Renal cortex interstitium (tissue), 11 donors: ENCODE measurements at regions not wholly inside any gene's neighbourhood (a gene's known extent, or its start where the extent isn't known, plus 50 kb on each side); places are given as distances from the start of the nearest gene placed in this dataset.
A peak's percentile ranks its signal among the peaks of the same experiment; 100 is the strongest.

ENCODE experiments used
- DNase-seq, 11 donors: peaks; one replicate each; pipeline ENCODE4 v3.0.0-alpha.2; 2013; ENCODE audit warnings: low read depth in 9 of 11, low spot score in 4 of 11; ENCODE audit errors: extremely low read depth in 1 of 11

- DNase-seq, result peak in 1 of 11 donors; percentile 55
These were observed 49.8 kb upstream of the BAHCC1 start for GRCh38 chr17:81345228-81346089.
